ENCODE measurements at regions not wholly inside any gene's neighbourhood (a gene's known extent, or its start where the extent isn't known, plus 50 kb on each side); places are given as distances from the start of the nearest gene placed in this dataset.

DNA sequence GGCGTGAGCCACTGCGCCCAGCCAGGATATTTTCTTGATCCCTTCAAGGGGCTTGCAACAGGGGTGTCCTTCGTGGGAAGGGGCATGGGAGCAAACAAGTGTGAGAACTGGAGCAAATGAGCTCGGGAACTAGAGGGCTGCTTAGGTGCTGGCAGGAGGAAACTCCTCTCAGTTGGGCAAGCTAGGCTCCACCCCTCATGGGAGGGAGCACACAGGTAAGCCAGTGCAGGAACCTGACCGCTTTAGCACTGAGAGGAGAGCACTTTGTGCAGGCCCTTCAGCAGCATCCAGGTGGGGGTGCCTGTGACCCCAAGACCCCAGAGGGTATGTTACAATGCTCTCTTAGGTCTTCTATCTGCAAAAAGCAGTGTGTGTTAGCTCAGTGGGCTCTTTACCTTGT, 755.4 kb upstream of the MDGA2 start:
- H3K79me2 ChIP-seq (ENCODE audit: low read depth) = no peaks in the 10 kb centered on the region
- no peaks in the 10 kb centered on the region for H3K9me3 ChIP-seq (ENCODE audit: low read depth)
- no peaks in the 10 kb centered on the region for H3K4me1 ChIP-seq
- no peaks in the 10 kb centered on the region for H3K36me3 Mint-ChIP-seq
- no peak overlapping the region for H3K27ac Mint-ChIP-seq
- peaks cover 2% of the 10 kb centered on the region for H3K27me3 Mint-ChIP-seq (ENCODE audit: insufficient read depth, low read depth)
- H3K4me3 ChIP-seq = no peak overlapping the region
- no peaks in the 10 kb centered on the region for H3K36me3 ChIP-seq
- H2AFZ ChIP-seq (replicated peaks) = no peak overlapping the region
- DNase-seq (ENCODE audit: low spot score) = no peak
- H3K27ac ChIP-seq = no peak overlapping the region
- no peak overlapping the region for H3K9ac ChIP-seq
- H3K4me3 Mint-ChIP-seq = no peak overlapping the region
- no peaks in the 10 kb centered on the region for H3K4me1 Mint-ChIP-seq
- no peaks in the 10 kb centered on the region for H3K27me3 ChIP-seq
- TF ChIP-seq EZH2phosphoT487 (IDR thresholded peaks at IDR 0.05) (no peak), CTCF (IDR thresholded peaks at IDR 0.05) (no peak), EZH2 (IDR thresholded peaks at IDR 0.05) (no peak)
- H4K20me1 ChIP-seq (ENCODE audit: low read depth) = no peaks in the 10 kb centered on the region
- no peaks in the 10 kb centered on the region for H3F3A ChIP-seq (ENCODE audit: low read depth)
- no peak overlapping the region for H3K4me2 ChIP-seq
- H3K9me3 Mint-ChIP-seq = no peaks in the 10 kb centered on the region

DNA sequence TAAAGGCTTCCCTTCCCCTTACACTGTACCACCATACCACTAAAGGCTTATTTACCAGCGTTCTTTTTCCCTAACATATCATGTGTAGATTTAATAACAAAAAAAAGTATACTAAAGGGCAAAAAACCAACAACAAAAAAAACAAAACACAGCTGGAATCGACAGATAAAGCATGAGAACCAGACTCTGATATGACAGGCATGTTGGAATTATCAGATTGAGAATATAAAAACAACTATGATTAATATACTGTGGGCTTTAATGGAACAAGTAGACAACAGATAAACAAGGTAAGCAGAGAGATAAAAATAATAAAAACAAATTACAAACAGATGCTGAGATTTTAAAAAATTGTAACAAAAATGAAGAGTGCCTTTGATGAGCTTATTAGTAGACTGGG, 754.1 kb upstream of the MDGA2 start:
- Histone ChIP-seq H3K4me2 (no peak overlapping the region), H3K36me3 (no peaks in the 10 kb centered on the region), H3K27ac (no peak overlapping the region), H3K9ac (no peak overlapping the region), H3K27me3 (no peaks in the 10 kb centered on the region), H4K20me1 (ENCODE audit: low read depth) (no peaks in the 10 kb centered on the region), H3K4me1 (no peaks in the 10 kb centered on the region), H2AFZ (replicated peaks) (no peak overlapping the region), H3K9me3 (ENCODE audit: low read depth) (no peaks in the 10 kb centered on the region), H3K79me2 (ENCODE audit: low read depth) (no peaks in the 10 kb centered on the region), H3K4me3 (no peak overlapping the region), H3F3A (ENCODE audit: low read depth) (no peaks in the 10 kb centered on the region)
- Mint-ChIP-seq H3K9me3 (no peaks in the 10 kb centered on the region), H3K36me3 (no peaks in the 10 kb centered on the region), H3K27ac (no peak overlapping the region), H3K4me3 (no peak overlapping the region), H3K27me3 (ENCODE audit: insufficient read depth, low read depth) (peaks cover 2% of the 10 kb centered on the region), H3K4me1 (no peaks in the 10 kb centered on the region)
- DNase-seq (ENCODE audit: low spot score) = no peak
- no peak for TF ChIP-seq EZH2phosphoT487 (IDR thresholded peaks at IDR 0.05)
- TF ChIP-seq CTCF (IDR thresholded peaks at IDR 0.05) = no peak

DNA sequence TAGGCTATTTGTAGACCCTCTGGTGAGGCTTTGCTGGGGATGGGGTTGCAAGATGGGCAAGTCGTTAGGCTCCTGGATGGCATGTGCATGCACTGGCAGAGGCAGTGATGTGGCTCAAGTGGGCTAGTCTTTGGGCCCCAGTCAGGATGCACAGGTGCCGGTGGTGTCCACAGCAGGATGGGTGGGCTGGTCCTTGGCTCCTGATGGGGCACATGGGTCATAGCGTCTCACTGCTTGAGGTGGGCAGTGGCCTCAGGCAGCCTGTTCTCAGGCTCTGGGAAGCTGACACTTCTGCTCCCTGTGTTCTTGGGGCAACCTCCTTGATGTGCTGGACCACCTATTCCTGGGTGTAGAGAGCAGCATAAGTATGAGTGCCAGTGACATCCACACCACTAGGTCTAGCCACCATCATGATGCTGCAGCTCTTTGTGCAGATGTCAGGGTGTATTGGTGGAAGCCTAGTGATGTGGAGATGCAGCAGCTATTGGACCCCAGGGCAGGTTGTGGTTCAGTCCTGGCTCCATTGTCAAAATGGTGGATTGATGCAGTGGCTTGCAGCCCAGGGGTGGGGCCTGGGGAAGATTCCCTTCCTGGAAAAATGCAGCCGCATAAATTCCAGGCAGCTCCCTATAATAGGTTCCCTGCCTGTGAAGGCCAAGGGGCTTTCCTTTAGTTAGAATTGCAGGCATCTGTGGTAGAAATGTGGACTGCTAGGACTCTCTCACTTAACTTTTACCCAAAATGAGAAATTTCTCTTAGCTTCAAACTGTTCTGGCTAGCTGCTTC, 742.5 kb upstream of the MDGA2 start:
- H3K27ac ChIP-seq = no peak overlapping the region
- Mint-ChIP-seq H3K27me3 (ENCODE audit: insufficient read depth, low read depth) (no peaks in the 10 kb centered on the region), H3K9me3 (peaks cover 14% of the 10 kb centered on the region), H3K4me3 (no peak overlapping the region), H3K27ac (no peak overlapping the region), H3K36me3 (no peaks in the 10 kb centered on the region), H3K4me1 (no peaks in the 10 kb centered on the region)
- H3K4me2 ChIP-seq = no peak overlapping the region
- H3K27me3 ChIP-seq = no peaks in the 10 kb centered on the region
- no peaks in the 10 kb centered on the region for H3K36me3 ChIP-seq
- H3K9me3 ChIP-seq (ENCODE audit: low read depth) = no peaks in the 10 kb centered on the region
- no peaks in the 10 kb centered on the region for H3K4me1 ChIP-seq
- no peak overlapping the region for H3K4me3 ChIP-seq
- H3F3A ChIP-seq (ENCODE audit: low read depth) = no peaks in the 10 kb centered on the region
- no peak overlapping the region for H2AFZ ChIP-seq (replicated peaks)
- TF ChIP-seq EZH2 (IDR thresholded peaks at IDR 0.05) (no peak), CTCF (IDR thresholded peaks at IDR 0.05) (no peak), EZH2phosphoT487 (IDR thresholded peaks at IDR 0.05) (no peak)
- no peak for DNase-seq (ENCODE audit: low spot score)
- H4K20me1 ChIP-seq (ENCODE audit: low read depth) = no peaks in the 10 kb centered on the region
- H3K9ac ChIP-seq = no peak overlapping the region
- no peaks in the 10 kb centered on the region for H3K79me2 ChIP-seq (ENCODE audit: low read depth)

Measured in neural progenitor cell (in vitro differentiated cells).